ENCODE measurements at regions not wholly inside any gene's neighbourhood (a gene's known extent, or its start where the extent isn't known, plus 50 kb on each side); places are given as distances from the start of the nearest gene placed in this dataset.

DNA sequence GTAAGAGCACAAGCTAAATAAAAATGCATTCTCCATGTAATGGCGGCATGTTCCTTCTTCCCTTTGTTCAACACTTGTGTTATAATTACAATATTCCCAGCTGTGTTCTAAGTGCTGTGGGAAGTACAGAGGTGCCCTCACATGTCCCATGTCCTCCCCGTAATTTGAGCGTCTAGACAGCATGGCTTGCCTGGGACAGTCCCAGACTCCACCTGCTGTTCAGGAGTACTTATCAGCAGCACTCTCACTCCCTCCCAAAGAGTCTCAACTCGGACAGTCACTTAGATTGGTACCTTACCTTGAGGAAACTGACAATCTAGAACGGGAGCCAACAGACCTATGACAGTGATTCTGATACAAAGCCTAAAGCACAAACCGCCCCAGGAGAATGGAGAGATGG, 370.5 kb downstream of the EIPR1 start:
- H3K4me2 ChIP-seq (ENCODE audit: insufficient read depth in 1 of 2, low read depth in 2 of 2, low read length in 2 of 2) = no peak overlapping the region
- H2BK12ac ChIP-seq (ENCODE audit: low read depth, low read length) = no peak overlapping the region
- H3K9ac ChIP-seq (replicated peaks in 1 of 4; ENCODE audit: extremely low read depth in 1 of 4, low read depth in 3 of 4, low read length in 3 of 4) = no peak overlapping the region
- H4K91ac ChIP-seq (replicated peaks; ENCODE audit: insufficient read length, low read length) = no peak overlapping the region
- no peak overlapping the region for H2BK5ac ChIP-seq (ENCODE audit: low read depth, low read length)
- WGBS, 2 experiments (ENCODE audit: extremely low coverage in 1 of 2, insufficient coverage in 1 of 2, insufficient read length in 1 of 2, insufficient replicate concordance in 2 of 2, low coverage in 1 of 2, low lambda C conversion rate in 2 of 2, missing lambda C conversion rate in 1 of 2) = 93% methylated on average over 6 of the region's 6 CpGs; no CpG with 5 or more reads in 1 of the 2 experiments
- no peak overlapping the region for H3K27ac ChIP-seq (ENCODE audit: low read depth, low read length)
- H3K4me1 ChIP-seq (replicated peaks in 1 of 4; ENCODE audit: control insufficient read depth in 3 of 4, insufficient read depth in 4 of 4, low read length in 3 of 4) = no peaks in the 10 kb centered on the region
- H3K56ac ChIP-seq (replicated peaks; ENCODE audit: insufficient read length, low read depth, low read length) = no peak overlapping the region
- H4K8ac ChIP-seq (ENCODE audit: extremely low read depth, insufficient read depth, low read length) = no peak overlapping the region
- H2BK120ac ChIP-seq (replicated peaks; ENCODE audit: low read depth, low read length) = no peak overlapping the region
- ChIA-PET POLR2A (ENCODE audit: partially characterized antibody) (no interaction called here), CTCF (ENCODE audit: partially characterized antibody) (no interaction called here)
- H3K4me3 ChIP-seq (ENCODE audit: extremely low read depth in 1 of 4, insufficient read depth in 2 of 4, low read depth in 3 of 4, low read length in 4 of 4) = no peak overlapping the region
- no peak overlapping the region for H4K5ac ChIP-seq (ENCODE audit: insufficient read length, low read depth, low read length)
- no peaks in the 10 kb centered on the region for H3K79me1 ChIP-seq (ENCODE audit: low read depth, low read length)
- DNase-seq (ENCODE audit: low read depth in 1 of 2, low spot score in 2 of 2) = no peak
- no peak overlapping the region; the same call in 1 of the 2 replicates for H2AFZ ChIP-seq (ENCODE audit: low read length)
- no peak overlapping the region for H3K4ac ChIP-seq (replicated peaks; ENCODE audit: insufficient read length, low read depth, low read length)
- H3K23me2 ChIP-seq (ENCODE audit: low read depth, low read length) = 0 out of 2 replicates have a peak, but pooled peaks cover 3% of the 10 kb centered on the region
- TF ChIP-seq TAF7 (optimal IDR thresholded peaks at IDR 0.05; ENCODE audit: borderline replicate concordance, low read depth, low read length) (no peak), JUN (IDR thresholded peaks at IDR 0.05; ENCODE audit: low read depth, low read length) (no peak), RFX5 (IDR thresholded peaks at IDR 0.05; ENCODE audit: borderline replicate concordance, low read depth, low read length) (no peak), ZNF274 (IDR thresholded peaks at IDR 0.05; ENCODE audit: borderline replicate concordance, extremely low read depth, low read length) (no peak), BCL11A (IDR thresholded peaks at IDR 0.05; ENCODE audit: low read depth in 2 of 2, low read length in 2 of 2) (no peak), NANOG (IDR thresholded peaks at IDR 0.05; ENCODE audit: insufficient read depth, low read depth, low read length, poor library complexity, severe bottlenecking) (no peak), NRF1 (IDR thresholded peaks at IDR 0.05; ENCODE audit: low read depth, low read length) (no peak), POU5F1 (IDR thresholded peaks at IDR 0.05; ENCODE audit: low read depth, low read length) (no peak), SUZ12 (IDR thresholded peaks at IDR 0.05; ENCODE audit: low read length) (no peak), SIN3A (conservative IDR thresholded peaks at IDR 0.05 in 1 of 2, IDR thresholded peaks at IDR 0.05 in 1 of 2; ENCODE audit: low read depth in 1 of 2, low read length in 2 of 2) (no peak)
- TF ChIP-seq, protein P1, sequence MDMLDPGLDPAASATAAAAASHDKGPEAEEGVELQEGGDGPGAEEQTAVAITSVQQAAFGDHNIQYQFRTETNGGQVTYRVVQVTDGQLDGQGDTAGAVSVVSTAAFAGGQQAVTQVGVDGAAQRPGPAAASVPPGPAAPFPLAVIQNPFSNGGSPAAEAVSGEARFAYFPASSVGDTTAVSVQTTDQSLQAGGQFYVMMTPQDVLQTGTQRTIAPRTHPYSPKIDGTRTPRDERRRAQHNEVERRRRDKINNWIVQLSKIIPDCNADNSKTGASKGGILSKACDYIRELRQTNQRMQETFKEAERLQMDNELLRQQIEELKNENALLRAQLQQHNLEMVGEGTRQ (IDR thresholded peaks at IDR 0.05; ENCODE audit: low read length) = no peak
- TF ChIP-seq, protein P2, sequence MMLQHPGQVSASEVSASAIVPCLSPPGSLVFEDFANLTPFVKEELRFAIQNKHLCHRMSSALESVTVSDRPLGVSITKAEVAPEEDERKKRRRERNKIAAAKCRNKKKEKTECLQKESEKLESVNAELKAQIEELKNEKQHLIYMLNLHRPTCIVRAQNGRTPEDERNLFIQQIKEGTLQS (IDR thresholded peaks at IDR 0.05; ENCODE audit: insufficient read depth, low read depth, low read length) = no peak
- FAIRE-seq = no peak
- H3K27me3 ChIP-seq (replicated peaks in 1 of 4; ENCODE audit: control insufficient read depth in 3 of 4, extremely low read depth in 1 of 4, insufficient read depth in 3 of 4, low read length in 3 of 4) = no peaks in the 10 kb centered on the region; a peak in 1 of 7 replicates
- H2BK15ac ChIP-seq (ENCODE audit: low read length) = no peak overlapping the region
- no peaks in the 10 kb centered on the region; a peak in 1 of 8 replicates for H3K36me3 ChIP-seq (ENCODE audit: control insufficient read depth in 2 of 4, insufficient read depth in 4 of 4, low read length in 3 of 4)
- no peaks in the 10 kb centered on the region for H3K79me2 ChIP-seq (ENCODE audit: control insufficient read depth in 1 of 2, insufficient read depth in 2 of 2, low read length in 2 of 2)
- H2BK20ac ChIP-seq (ENCODE audit: low read length) = no peak overlapping the region
- no peak overlapping the region for H3K18ac ChIP-seq (ENCODE audit: extremely low read depth, low read length)
- H3K9me3 ChIP-seq (ENCODE audit: insufficient read depth in 2 of 2, low read depth in 1 of 2, low read length in 1 of 2) = no peaks in the 10 kb centered on the region
- H3K14ac ChIP-seq (ENCODE audit: insufficient read length) = no peak overlapping the region
- H2AK5ac ChIP-seq (ENCODE audit: low read depth, low read length) = no peak overlapping the region
- H4K20me1 ChIP-seq (replicated peaks in 1 of 2; ENCODE audit: control insufficient read depth in 1 of 2, insufficient read depth in 2 of 2, low read length in 2 of 2) = peaks cover 0 to 1% of the 10 kb centered on the region in 2 experiments
- no peak overlapping the region for H3K23ac ChIP-seq (ENCODE audit: insufficient read length)

Data from H1 (cell line).